ENCODE measurements at regions not wholly inside any gene's neighbourhood (a gene's known extent, or its start where the extent isn't known, plus 50 kb on each side); places are given as distances from the start of the nearest gene placed in this dataset.
A peak's percentile ranks its signal among the peaks of the same experiment; 100 is the strongest.

GRCh38 chr4:16284050-16284449, 57.8 kb upstream of the TAPT1 start:
- no peak overlapping the region for H3K4me3 ChIP-seq (ENCODE audit: low read depth, low read length)
- TF ChIP-seq CTCF (IDR thresholded peaks at IDR 0.05; ENCODE audit: low read depth, low read length) = no peak

- TF ChIP-seq CTCF (IDR thresholded peaks at IDR 0.05; ENCODE audit: low read depth, low read length) = peak; percentile 30; the same call in 1 of the 2 replicates
- no peak overlapping the region for H3K4me3 ChIP-seq (ENCODE audit: low read depth, low read length)
Observed at GRCh38 chr4:16278178-16278577, 51.9 kb upstream of the TAPT1 start.

Data from WI38 (cell line).